ENCODE measurements at regions not wholly inside any gene's neighbourhood (a gene's known extent, or its start where the extent isn't known, plus 50 kb on each side); places are given as distances from the start of the nearest gene placed in this dataset.

DNA sequence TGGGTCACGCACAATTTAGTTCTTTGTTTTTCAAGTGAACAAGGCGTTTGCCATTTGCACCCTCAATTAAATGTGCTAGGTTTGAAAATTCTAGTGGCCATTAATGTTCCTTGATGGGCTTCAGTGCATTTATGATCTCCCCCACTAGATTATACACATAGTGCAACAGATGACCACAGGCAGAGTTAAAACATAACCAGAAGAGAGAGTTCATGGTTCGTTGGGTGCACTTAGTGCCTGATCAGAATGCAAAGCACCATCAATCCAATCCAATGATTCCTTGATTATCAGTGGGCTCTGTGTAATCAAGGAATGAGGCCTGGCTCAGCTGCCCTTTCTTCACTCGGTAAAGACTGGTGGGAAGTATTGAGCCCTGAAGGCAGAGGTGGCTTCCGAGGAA, 334.5 kb downstream of the PRDM2 start:
- no peak for TF ChIP-seq CTCF (IDR thresholded peaks at IDR 0.05; ENCODE audit: poor library complexity)
- no peak for TF ChIP-seq EZH2phosphoT487 (IDR thresholded peaks at IDR 0.05; ENCODE audit: low read depth, severe bottlenecking, unreplicated experiment)

Data from hepatocyte (in vitro differentiated cells).